ENCODE measurements at regions not wholly inside any gene's neighbourhood (a gene's known extent, or its start where the extent isn't known, plus 50 kb on each side); places are given as distances from the start of the nearest gene placed in this dataset.

- TF ChIP-seq GATA2 (IDR thresholded peaks at IDR 0.05; ENCODE audit: low read depth, low read length) = peak; percentile 77; the same call in 1 of the 2 replicates
- peak; percentile 81 for TF ChIP-seq GATA3 (IDR thresholded peaks at IDR 0.05; ENCODE audit: low read depth, low read length)
These were observed 475.6 kb upstream of the SOX5 start for GRCh38 chr12:24424889-24425600.

GRCh38 chr12:24424376-24424775 is 474.9 kb upstream of the SOX5 start:
- TF ChIP-seq GATA3 (IDR thresholded peaks at IDR 0.05; ENCODE audit: low read depth, low read length) (no peak), GATA2 (IDR thresholded peaks at IDR 0.05; ENCODE audit: low read depth, low read length) (no peak)

- no peak for TF ChIP-seq GATA2 (IDR thresholded peaks at IDR 0.05; ENCODE audit: low read depth, low read length)
- TF ChIP-seq GATA3 (IDR thresholded peaks at IDR 0.05; ENCODE audit: low read depth, low read length) = no peak
These were observed 474.1 kb upstream of the SOX5 start for GRCh38 chr12:24423611-24424010.

GRCh38 chr12:24421759-24422158 is 472.3 kb upstream of the SOX5 start:
- TF ChIP-seq GATA2 (IDR thresholded peaks at IDR 0.05; ENCODE audit: low read depth, low read length) (no peak), GATA3 (IDR thresholded peaks at IDR 0.05; ENCODE audit: low read depth, low read length) (no peak)

GRCh38 chr12:24418157-24418556 is 468.7 kb upstream of the SOX5 start:
- TF ChIP-seq GATA3 (IDR thresholded peaks at IDR 0.05; ENCODE audit: low read depth, low read length) (no peak), GATA2 (IDR thresholded peaks at IDR 0.05; ENCODE audit: low read depth, low read length) (no peak)

GRCh38 chr12:24416423-24417109 is 467.1 kb upstream of the SOX5 start:
- no peak for TF ChIP-seq GATA3 (IDR thresholded peaks at IDR 0.05; ENCODE audit: low read depth, low read length)

GRCh38 chr12:24415934-24416333 is 466.5 kb upstream of the SOX5 start:
- no peak for TF ChIP-seq GATA3 (IDR thresholded peaks at IDR 0.05; ENCODE audit: low read depth, low read length)
- no peak for TF ChIP-seq GATA2 (IDR thresholded peaks at IDR 0.05; ENCODE audit: low read depth, low read length)

- TF ChIP-seq GATA3 (IDR thresholded peaks at IDR 0.05; ENCODE audit: low read depth, low read length) (no peak), GATA2 (IDR thresholded peaks at IDR 0.05; ENCODE audit: low read depth, low read length) (no peak)
These were observed 465.0 kb upstream of the SOX5 start for GRCh38 chr12:24414480-24414879.

- TF ChIP-seq GATA2 (IDR thresholded peaks at IDR 0.05; ENCODE audit: low read depth, low read length) = no peak
- TF ChIP-seq GATA3 (IDR thresholded peaks at IDR 0.05; ENCODE audit: low read depth, low read length) = no peak
These were observed 462.5 kb upstream of the SOX5 start for GRCh38 chr12:24411948-24412347.

- no peak for TF ChIP-seq GATA2 (IDR thresholded peaks at IDR 0.05; ENCODE audit: low read depth, low read length)
- no peak for TF ChIP-seq GATA3 (IDR thresholded peaks at IDR 0.05; ENCODE audit: low read depth, low read length)
These were observed 460.4 kb upstream of the SOX5 start for GRCh38 chr12:24409868-24410267.

GRCh38 chr12:24408305-24408704 is 458.8 kb upstream of the SOX5 start:
- TF ChIP-seq GATA3 (IDR thresholded peaks at IDR 0.05; ENCODE audit: low read depth, low read length) (no peak), GATA2 (IDR thresholded peaks at IDR 0.05; ENCODE audit: low read depth, low read length) (no peak)

GRCh38 chr12:24407884-24408283 is 458.4 kb upstream of the SOX5 start:
- TF ChIP-seq GATA2 (IDR thresholded peaks at IDR 0.05; ENCODE audit: low read depth, low read length) = no peak
- TF ChIP-seq GATA3 (IDR thresholded peaks at IDR 0.05; ENCODE audit: low read depth, low read length) = no peak

GRCh38 chr12:24404086-24404815 is 454.8 kb upstream of the SOX5 start:
- TF ChIP-seq GATA2 (IDR thresholded peaks at IDR 0.05; ENCODE audit: low read depth, low read length) (no peak), GATA3 (IDR thresholded peaks at IDR 0.05; ENCODE audit: low read depth, low read length) (no peak)

GRCh38 chr12:24400533-24400932 is 451.1 kb upstream of the SOX5 start:
- TF ChIP-seq GATA2 (IDR thresholded peaks at IDR 0.05; ENCODE audit: low read depth, low read length) (no peak), GATA3 (IDR thresholded peaks at IDR 0.05; ENCODE audit: low read depth, low read length) (no peak)

GRCh38 chr12:24398605-24399004 is 449.1 kb upstream of the SOX5 start:
- TF ChIP-seq GATA2 (IDR thresholded peaks at IDR 0.05; ENCODE audit: low read depth, low read length) (no peak), GATA3 (IDR thresholded peaks at IDR 0.05; ENCODE audit: low read depth, low read length) (no peak)

Measured in SH-SY5Y (cell line).